ENCODE measurements at regions not wholly inside any gene's neighbourhood (a gene's known extent, or its start where the extent isn't known, plus 50 kb on each side); places are given as distances from the start of the nearest gene placed in this dataset.

DNA sequence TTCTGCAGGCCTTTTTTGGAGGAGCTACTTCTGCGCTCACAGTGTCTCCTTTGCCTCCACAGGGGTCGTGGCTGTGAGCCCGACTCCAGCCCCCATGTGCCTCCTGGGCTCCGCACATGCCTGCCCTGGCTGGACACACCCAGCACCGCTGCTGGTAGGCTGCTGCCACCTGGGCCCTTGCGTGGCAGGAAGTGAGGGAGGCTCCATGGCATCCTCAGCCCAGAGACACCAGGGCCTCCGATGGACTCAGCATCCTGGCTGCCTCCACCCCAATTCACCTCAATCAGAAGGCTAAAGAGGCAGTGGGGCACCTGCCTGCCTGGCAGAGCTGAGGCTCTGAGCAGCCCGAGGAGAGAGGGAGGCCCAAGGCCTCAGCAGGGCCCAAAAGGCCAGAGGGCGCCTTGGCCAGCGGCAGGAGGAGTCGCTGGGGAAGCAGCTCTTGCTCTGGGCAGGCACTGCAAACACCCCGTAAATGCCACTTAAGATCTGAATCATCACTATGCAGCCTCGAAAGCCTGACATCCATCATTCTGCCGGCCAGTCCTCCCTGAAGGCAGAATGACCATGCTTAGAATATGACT, 68.3 kb upstream of the OTOS start:
- in situ Hi-C loops (cut with MboI; ENCODE audit: low sequenced_read_pairs) = no loop called here

DNA sequence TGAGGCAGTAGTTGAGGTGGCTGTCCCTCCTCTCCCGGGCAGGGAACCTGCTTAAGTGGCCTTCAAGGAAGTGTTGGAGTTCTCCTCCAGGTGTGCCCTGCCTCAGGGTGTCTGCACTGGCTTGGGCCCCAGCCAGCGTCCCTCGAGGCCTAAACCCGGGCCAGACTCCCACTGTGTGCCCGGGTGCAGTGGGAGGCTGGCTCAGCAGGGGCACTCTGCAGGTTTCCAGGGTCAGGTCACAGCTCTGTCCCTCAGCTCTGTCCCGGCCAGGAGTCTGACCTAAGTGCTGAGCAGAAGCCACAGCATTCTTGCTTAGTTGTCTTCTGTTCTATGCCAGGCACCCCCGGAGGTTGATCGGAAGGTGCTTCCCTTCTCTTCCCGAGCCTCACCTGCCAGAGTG, 69.0 kb upstream of the OTOS start:
- in situ Hi-C loops (cut with MboI; ENCODE audit: low sequenced_read_pairs) = no loop called here

DNA sequence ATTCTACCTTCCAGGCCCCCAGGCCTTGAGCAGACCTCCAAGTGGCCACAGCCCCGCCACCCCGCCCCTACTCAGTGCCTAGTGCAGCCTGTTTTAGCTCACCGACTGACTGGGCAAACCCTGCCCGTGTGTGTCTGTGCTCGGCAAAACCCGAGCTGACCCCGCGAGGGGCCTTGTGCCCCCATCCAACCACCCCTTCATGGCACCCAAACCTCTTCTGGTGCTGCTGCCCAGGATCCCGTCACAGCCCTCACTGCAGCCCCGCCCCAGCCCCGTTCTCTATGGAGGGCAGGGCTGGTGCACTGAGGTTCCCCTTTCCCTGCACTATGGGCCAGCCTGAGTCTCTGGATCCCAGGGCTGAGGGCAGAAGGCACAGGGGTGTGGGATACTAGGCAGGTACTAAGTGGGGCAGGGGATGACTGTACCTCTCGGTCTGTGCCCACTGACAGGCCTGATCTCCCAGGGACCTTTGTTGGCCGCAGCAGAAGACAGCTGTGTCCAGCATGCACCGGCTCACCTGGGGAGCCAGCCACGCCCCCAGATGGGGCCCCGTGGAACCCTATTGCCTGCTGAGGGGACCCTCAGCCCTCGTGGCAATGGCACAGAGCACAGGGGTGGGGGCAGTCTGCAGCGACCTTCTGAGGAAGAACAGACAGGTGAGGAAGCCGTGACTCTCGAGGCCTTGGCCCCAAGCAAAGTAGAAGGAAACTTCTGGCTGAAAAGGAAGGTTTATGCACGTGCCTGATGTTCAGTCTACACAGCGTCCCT, 69.9 kb upstream of the OTOS start:
- in situ Hi-C loops (cut with MboI; ENCODE audit: low sequenced_read_pairs) = no loop called here

DNA sequence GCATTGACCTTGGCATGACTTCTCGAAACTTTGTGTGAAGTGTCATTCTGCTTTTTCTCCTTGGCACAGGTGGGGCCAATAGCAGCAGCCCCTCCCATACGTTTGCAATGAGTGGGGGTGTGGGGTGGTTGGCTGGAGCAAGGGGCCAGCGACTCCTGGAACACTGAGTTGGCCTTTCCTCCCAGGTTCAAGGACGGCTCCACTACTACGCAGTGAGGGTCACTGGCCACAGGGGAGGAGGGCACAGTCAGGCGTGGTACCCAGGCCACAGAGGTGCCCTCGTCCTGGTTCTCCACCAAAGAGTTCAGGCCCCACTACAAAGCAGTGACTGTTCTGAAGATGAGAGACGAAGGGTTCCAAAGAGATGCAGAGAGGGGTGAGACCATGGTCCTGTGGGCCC, 70.6 kb upstream of the OTOS start:
- in situ Hi-C loops (cut with MboI; ENCODE audit: low sequenced_read_pairs) = no loop called here

DNA sequence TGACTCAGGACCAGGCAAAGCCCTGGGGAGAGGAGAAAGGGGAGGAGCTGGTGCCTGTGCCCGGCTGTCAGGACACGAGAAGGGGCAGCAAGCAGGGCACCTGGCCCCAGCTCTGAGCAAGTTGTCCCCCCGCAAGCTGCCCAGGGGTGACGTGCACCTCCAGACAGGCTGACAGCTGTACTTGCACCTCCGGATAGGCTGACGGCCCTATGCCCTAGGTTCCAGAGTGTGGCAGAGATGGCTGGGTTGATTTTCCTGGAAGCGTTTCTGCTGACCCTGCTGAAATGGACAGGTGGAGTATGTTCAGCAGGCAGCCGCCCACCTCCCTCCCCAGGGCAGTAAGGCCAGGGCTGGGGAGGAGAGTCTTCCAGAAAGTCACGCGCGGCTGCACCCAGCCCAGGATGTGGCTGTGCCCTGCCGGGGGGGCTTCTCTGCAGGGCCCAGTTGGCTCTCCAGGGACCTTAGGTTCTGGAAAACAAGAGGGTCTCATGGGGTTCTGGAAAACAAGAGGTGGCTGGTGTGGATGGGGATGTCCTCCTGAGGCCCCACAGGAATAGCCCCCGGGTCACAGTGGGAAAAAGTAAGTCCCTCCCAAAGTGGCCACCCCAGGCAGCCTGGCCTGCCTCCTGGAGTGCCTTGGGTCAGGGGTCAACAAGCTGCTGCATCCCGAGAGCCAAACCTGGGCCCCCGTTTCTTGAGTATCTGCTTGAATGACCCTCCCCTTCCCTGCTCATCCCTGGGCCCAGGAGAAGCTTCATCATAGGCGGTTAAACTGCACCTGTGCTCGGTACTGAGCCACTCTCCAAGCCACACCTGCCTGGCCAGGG, 71.4 kb upstream of the OTOS start:
- in situ Hi-C loops (cut with MboI; ENCODE audit: low sequenced_read_pairs) = no loop called here

DNA sequence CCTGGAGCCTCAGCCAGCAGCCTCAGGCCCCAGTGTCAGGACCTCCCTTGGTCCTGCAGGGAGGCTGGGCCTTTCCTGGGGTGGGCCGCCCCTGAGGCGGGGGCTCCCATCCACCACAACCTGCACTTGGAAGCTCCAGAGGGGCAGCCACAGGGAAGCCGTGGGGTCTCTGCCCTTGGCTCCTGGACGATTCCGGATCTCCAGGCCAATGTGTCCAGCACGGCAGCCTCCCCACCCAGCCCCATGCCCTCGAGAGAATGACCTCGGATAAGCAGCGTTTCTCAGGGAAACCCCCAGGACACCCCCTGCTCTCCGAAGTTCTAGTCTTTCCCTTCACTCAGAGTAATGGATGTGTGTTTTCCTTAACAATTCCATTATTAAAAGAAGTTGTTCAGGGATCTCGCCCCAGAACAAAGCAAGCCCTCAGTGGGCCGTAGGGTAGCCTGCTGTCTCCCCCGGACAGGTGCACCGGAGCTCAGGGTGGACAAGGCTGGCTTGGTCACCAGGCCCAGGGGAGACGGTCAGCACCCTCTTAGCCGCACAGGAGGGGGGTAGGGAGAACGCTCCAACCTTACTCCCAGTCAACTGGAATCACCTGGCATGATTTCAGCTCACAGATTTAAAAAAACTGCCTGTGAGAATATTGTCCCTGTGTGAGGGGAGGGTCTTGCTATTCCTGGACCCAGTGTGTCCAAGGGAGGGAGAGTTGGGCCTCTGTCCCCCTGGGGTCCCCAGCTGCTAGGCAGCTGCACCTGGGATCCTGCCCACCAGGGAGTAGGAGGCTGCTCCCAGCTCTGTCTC, 72.2 kb upstream of the OTOS start:
- in situ Hi-C loops (cut with MboI; ENCODE audit: low sequenced_read_pairs) = no loop called here

DNA sequence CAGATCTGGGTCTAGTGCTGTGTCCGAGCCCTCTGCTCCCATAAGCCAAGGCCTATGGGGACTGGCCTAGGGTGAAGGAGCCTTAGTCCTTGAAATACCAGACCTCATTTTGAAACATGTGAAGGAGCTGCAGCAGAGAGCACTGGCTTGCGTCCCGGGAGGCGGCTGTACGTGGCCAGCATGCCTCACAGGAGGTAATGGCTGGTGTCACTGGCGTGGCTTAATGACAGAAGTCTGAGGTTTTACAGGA, 72.7 kb upstream of the OTOS start:
- in situ Hi-C loops (cut with MboI; ENCODE audit: low sequenced_read_pairs) = no loop called here

DNA sequence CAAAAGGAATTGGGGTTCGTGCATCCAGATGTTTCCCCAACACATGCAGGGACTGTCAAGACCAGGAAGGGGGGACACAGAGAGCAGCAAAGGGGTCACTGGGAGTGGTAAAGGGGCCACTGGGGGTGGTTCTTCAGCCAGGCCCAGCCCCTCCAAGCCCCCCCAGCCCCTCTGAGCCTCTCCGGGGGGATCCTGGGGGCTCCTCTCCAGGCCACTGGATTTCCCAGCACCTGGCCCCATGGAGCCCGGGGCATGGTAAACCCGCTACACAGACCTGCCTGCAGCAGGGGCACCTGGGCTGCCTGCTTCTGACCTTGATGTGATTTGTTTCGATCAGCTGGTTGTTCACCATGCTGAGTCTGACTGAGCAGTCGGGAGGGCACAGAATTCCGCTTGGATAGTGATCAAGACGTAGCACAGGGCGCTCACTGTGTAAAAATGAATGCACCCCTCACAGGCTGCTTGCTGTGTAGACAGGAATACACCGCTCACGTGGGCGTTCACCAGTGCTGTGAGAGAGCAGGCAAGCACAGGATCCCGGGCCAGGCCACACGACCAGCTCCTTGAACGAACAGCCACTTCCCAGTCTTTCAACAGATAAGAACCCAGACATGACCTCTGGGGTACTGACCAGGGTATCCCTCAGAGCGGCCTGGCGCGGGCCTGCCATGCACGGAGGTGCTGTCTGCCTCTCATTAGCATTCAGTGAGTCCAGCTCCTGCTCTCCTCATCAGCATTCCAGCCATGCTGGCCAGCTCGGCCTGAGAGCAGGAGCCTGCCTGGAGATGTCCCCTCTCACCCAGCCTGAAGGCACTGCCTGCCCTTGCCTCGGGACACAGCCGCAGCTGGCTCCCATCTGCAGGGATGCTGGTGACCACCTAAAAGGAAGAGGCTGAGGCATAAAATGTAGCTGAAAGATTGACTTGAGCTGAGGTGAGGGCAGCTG, 73.3 kb upstream of the OTOS start:
- in situ Hi-C loops (cut with MboI; ENCODE audit: low sequenced_read_pairs) = no loop called here

DNA sequence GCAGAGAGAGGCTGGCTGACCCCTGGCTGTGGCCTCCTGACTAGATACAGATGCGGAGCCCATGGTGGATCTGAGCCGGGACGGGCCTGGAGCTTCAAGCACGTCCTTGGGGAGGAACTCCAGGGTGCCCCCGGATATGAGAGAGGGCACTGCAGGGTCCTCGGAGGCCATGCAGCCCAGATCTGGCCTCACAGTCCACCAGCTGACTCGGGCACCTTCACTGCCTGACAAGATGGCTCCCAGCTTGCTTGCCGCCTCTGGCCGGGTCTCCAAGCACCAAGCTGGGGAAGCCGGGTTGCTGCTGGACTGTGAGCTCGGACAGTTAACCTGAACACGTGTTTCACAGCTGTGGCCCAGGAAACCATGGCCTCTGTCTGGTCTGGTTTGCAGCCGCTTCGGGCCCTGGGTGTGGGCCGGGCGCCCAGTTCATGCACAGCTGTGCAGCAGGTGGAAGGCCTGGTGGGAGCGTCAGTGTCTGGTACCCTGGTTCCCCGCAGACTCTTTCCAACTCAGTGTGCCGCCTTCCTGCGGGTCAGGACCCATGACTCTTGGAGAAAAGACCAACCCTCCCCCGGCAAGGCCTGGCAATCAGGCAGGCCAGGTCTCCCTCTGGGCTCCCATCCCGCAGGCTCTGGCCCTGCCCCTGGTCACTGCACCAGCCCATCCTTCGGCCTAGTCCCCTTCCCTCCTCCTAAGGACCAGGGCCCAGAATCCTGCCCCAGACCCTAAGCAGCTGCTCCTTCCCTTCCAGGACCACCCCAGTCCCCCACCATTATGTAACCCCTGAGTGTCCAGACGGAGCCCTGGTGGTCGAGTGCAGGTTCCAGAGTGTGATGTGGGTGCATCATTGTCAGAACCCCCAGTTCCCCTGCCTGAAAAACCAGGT, 74.6 kb upstream of the OTOS start:
- in situ Hi-C loops (cut with MboI; ENCODE audit: low sequenced_read_pairs) = no loop called here

DNA sequence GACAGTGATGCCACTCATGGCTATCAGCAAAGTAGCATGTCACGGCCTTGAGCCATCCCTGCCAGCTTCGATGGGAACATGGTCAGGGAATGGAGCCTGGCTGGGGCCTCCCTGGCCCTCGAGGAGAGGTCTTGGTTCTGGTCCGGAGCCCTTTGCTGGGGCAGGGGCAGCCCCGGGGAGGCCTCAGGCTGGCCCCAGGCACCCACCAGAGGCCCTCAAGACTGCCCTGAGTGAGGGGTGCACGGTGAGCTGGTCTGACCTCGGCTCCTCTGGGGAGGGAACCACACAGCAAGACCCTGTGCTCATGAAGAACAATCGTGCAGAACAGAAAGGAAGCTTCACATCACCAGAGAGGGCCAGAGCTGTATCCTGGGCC, 75.2 kb upstream of the OTOS start:
- in situ Hi-C loops (cut with MboI; ENCODE audit: low sequenced_read_pairs) = no loop called here

DNA sequence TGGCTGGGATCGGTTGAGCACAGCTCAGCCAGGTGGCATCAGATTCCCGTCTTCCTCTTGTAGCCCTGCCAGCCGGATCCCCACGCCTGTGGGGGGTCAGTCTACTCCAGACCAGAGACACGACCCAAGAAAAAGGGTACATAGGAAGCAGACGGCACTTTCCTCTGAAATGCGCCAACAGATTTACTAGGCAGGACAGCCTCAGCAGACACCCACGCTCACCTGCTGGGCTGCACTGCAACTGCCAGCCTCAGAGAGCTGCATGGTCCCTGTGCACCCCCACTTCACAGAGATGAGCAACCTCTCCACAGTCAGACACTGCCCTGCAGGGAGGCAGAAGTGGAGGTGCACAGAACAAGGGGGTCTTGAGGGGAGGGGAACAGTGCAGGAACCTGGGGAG, 75.7 kb upstream of the OTOS start:
- in situ Hi-C loops (cut with MboI; ENCODE audit: low sequenced_read_pairs) = no loop called here

DNA sequence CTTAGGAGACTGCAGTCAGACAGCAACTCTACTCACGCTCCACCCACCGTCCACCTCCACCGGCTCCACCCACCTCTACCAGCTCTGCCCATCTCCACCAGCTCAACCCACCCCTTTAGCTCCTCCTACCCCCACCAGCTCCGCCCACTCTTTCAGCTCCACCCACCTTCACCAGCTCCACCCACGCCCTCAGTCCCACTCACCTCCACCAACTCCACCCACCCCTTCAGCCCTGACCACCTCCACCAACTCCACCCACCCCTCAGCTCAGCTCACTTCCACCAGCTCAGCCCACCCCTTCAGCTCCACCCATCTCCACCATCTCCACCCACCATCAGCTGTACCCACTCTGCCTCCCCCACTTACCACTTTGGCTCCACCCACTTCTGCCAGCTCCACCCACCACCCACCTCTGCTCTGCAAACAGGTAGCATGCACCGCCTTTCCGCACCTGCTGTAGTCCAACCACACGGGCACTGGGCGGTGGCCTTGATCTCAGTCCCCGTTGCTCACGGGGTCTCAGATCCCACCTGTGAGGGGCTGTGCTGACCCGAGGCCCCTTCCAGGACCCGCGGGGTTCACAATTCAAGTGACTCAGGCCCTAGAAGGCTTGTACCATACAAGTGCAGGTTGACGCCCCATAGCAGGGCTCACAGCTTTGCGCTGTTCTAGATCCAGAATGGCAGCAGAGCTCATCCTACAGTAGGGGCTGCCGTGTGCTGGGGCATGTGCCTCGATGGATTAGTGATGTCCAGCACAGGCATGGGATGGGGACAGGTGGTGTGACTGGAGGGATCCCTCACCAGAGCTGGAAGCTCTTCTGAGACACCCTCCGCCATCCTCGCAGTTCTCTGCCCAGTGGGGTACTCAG, 77.2 kb upstream of the OTOS start:
- in situ Hi-C loops (cut with MboI; ENCODE audit: low sequenced_read_pairs) = no loop called here

DNA sequence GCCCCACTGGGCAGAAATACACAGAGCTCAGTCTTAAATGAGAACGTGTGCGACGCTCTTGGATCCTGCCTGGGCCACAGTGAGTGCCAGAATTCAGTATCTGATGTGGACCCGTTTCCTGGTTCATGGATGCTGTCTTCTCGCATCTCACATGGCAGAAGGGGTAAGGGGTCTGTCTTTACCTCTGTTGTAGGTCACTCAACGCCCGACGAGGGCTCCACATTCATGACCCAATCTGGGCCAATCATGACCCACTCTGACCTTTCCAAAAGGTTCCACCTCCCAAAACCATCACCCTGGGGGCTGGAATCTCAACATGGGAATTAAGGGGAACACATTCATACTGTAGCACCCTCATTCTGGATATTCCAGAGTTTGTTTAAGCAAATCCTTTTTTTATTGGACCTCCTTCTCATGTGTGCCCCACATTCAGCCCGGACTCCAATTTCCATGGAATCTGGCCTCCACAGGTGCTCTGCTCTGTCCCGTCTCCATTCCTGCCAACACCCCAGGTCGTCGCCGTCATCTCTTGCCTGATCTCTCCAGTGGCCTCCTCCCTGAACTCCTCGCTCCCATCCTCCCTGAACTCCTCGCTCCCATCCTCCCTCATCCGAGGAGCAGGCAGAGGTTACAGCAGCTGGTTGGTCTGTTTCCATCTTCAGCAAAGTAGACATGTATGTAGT, 78.9 kb upstream of the OTOS start:
- in situ Hi-C loops (cut with MboI; ENCODE audit: low sequenced_read_pairs) = no loop called here

DNA sequence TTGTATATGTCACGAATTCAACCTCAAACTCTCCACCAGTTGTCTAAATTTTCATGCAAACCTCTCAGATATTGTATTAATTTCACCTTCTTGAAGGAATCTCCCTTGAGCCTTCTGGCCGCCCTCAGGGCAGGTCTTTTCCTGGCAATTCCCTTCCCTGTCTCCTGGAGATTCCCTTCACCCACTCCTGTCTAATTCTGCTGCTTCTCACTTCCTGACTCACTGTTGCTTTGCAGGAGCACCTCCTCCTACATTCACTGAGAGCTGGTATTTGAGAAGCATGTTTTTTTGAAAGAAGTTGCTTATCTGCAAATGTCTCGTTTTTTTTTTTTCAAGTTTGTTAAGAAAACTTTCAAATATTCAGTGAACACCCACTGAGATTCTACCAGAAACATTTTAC, 79.9 kb upstream of the OTOS start:
- in situ Hi-C loops (cut with MboI; ENCODE audit: low sequenced_read_pairs) = no loop called here

DNA sequence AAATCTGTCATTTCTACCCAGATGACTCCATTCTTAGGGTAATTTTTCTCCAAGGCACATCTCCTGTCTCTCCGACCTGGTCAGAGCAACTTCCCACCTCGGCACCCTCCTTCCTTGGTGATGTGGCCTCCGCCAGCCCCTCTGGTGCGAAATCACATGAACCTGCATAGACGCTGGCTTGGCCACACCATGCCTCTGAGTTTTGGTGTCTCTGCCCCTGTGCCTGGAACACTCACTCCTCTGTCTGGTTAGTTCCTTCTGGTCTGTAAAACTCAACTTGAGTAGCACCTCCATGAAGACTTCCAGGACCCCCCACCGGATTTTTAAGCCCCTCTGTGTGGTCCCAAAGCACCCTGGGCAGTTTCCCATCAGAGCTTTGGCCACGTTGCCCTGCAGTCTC, 83.2 kb upstream of the OTOS start:
- in situ Hi-C loops (cut with MboI; ENCODE audit: low sequenced_read_pairs) = no loop called here

DNA sequence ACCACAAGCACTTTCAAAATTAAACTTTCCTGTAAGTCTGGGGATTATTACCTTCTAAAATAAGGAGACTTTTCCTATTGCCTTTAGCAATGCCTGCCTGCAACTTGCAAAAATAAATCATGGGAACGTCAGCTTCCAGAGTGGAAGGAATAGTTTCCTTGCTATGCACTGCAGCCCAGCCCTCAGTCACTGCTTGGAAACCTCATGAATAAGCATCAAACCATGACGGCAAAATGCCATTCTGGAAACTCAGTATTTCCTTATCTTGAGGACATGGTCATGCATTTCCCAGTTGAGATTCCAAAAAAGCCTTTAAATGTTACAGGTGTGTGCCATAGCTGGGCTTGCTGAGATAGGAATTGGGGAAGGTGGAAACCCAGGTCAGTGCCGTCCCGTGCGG, 84.2 kb upstream of the OTOS start:
- in situ Hi-C loops (cut with MboI; ENCODE audit: low sequenced_read_pairs) = loop anchor here (25.0 kb wide), 1 partner anchor 213 kb away; the partner anchor contains the start of gene GPC1

DNA sequence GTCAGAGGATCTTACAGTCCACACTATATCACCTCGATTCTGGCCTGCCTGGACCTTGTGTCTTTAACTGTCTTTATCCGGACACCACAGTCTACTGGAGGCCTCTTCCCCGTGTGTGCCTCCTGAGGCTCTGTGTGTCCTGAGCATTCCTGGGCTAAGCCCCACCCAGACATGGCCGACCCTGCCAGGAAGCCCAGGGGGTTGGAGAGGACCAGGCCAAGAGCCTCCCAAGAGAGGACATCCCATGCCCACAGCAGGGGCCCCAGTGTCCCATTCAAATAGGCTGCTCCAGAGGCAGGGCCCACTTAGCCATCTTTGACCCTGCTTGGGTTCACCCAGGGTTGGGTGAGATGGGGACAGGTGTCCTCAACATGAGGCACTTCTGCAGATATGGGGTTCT, 84.7 kb upstream of the OTOS start:
- in situ Hi-C loops (cut with MboI; ENCODE audit: low sequenced_read_pairs) = loop anchor here (25.0 kb wide), 1 partner anchor 212 kb away; the partner anchor contains the start of gene GPC1

All from HL-60/S4 treated with phorbol 12-myristate 13-acetate at 8.2 ng/mL for 4 days and 3 days (cell line).